Stomach (tissue), 8 donors: ENCODE measurements at regions not wholly inside any gene's neighbourhood (a gene's known extent, or its start where the extent isn't known, plus 50 kb on each side); places are given as distances from the start of the nearest gene placed in this dataset.

Experiments
- DNase-seq, 2 donors: peaks; one replicate each; pipeline versions ENCODE4 v3.0.0 to v3.0.0-alpha.2; 2013 to 2019
- H3K27ac ChIP-seq, 5 donors: fragments of 200-600 bp in 4 of 5; sonication (generic) in 4 of 5; one replicate each; pipeline ENCODE4 v1.5.1; 2013 to 2019; ENCODE audit warnings: mild to moderate bottlenecking in 1 of 5, moderate library complexity in 1 of 5
- H3K27me3 ChIP-seq, 3 donors: fragments of 200-600 bp; sonication (generic); one replicate each; pipeline ENCODE4 v1.5.1; 2017 to 2019; ENCODE audit warnings: mixed run types in 1 of 3
- H3K36me3 ChIP-seq, 4 donors: fragments of 200-600 bp; sonication (generic); 1 replicate in 3 of 4; 2 replicates in 1 of 4; pipeline ENCODE4 v1.5.1; 2016 to 2019
- H3K4me1 ChIP-seq, 4 donors: fragments of 200-600 bp; sonication (generic); one replicate each; pipeline ENCODE4 v1.5.1; 2016 to 2019
- H3K4me3 ChIP-seq, 4 donors: fragments of 200-600 bp; sonication (generic) in 3 of 4; one replicate each; pipeline ENCODE4 v1.5.1; 2016 to 2019; ENCODE audit warnings: mild to moderate bottlenecking in 1 of 4
- H3K9me3 ChIP-seq, 4 donors: fragments of 200-600 bp; sonication (generic); one replicate each; pipeline ENCODE4 v1.5.1; 2016 to 2019
- CTCF ChIP-seq, 7 experiments: fragments of 450-650 bp in 4 of 7; fragments of 200-600 bp in 3 of 7; sonication (generic) in 3 of 7; IDR thresholded peaks; one replicate each; pipeline ENCODE4 v1.5.1; 2016 to 2019; ENCODE audit warnings: antibody characterized with exemption in 7 of 7, control low read depth in 2 of 7, mild to moderate bottlenecking in 1 of 7
- EP300 ChIP-seq: sonication (generic); formaldehyde crosslinking; IDR thresholded peaks from one replicate; pipeline ENCODE4 v1.6.1; 2017; ENCODE audit warnings: antibody characterized with exemption
- POLR2A ChIP-seq, 4 donors: fragments of 450-650 bp; IDR thresholded peaks; one replicate each; pipeline ENCODE4 v1.6.1; 2016; ENCODE audit warnings: antibody characterized with exemption in 4 of 4, control low read depth in 2 of 4, mild to moderate bottlenecking in 1 of 4, moderate library complexity in 1 of 4
- POLR2AphosphoS5 ChIP-seq, 3 donors: sonication (generic); formaldehyde crosslinking; IDR thresholded peaks; one replicate each; pipeline ENCODE4 v1.6.1; 2016; ENCODE audit warnings: antibody characterized with exemption in 3 of 3
- WGBS, 5 donors: extraction: QIAGEN DNeasy Blood & Tissue Kit in 3 of 5; methylation state at CpG; one replicate each; pipeline versions ENCODE4 v1.1.5 to v1.1.7; 2013 to 2018; 5-methylcytosine and 5-hydroxymethylcytosine counted together
- intact Hi-C: fragments of 100-400 bp; cut with DNase I; formaldehyde crosslinking; loops from one replicate; pipeline ENCODE4 v1.15.1; 2023; ENCODE audit warnings: low total_unique reads
- donor health status: healthy with polysubstance abuse.
- donor health status: Bipolar disorder and iron deficiency.
- donor health status: healthy.

DNA sequence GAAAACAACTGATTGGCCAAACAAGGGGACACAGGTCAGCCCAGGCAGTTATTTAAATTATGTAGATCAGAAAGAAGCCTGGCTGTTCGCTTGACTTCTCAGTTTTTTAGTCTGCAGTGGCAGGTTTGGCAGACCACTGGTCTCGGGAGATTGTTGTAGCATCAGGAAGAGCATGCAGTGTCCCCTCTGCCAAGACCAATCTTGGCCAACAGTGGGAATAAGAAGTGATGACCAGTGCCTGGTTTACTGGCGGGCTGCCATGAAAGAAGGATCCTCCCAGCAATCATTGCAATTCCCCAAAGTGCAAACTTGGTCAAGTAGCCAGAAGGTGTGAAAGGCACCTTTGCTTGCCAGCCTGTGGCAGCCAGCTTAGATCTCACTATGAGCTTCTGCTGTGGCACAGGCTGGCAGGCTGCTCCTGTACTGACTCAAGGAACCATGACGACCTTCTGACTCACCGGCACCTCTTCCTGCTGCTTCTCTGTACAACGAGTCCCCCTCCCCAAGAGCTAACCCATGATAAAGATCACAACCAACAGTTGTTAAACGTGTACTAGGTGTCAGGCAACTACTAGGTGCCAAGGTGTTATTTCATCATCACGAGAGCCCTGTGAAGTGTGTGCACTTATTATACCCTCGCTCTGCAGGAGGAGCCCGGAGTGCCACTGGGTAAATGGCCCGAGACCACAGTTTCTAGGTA, 76.8 kb upstream of the DUSP22 start:
- WGBS, 5 donors: 73 to 81% (median 73%) methylated on average over 9 to 11 of the region's 11 CpGs
- no peak for DNase-seq
- no peak for TF ChIP-seq POLR2AphosphoS5 (IDR thresholded peaks at IDR 0.05)
- TF ChIP-seq EP300: no peak
- no peak for TF ChIP-seq CTCF (IDR thresholded peaks at IDR 0.05)
- no peak for TF ChIP-seq POLR2A (IDR thresholded peaks at IDR 0.05)
- Histone ChIP-seq H3K9me3 (peaks cover 0 to 8% (median 0%) of the 10 kb centered on the region in 4 donors), H3K4me1 (peaks cover 0 to 4% (median 0%) of the 10 kb centered on the region in 4 donors), H3K27me3 (peaks cover 0 to 32% (median 8%) of the 10 kb centered on the region in 3 donors), H3K27ac (no peak overlapping the region), H3K4me3 (no peak overlapping the region), H3K36me3 (no peaks in the 10 kb centered on the region)
- intact Hi-C loops: no loop called here

GRCh38 chr6:217048-217659, 75.1 kb upstream of the DUSP22 start:
- Histone ChIP-seq H3K4me1 (peaks cover 0 to 4% (median 0%) of the 10 kb centered on the region in 4 donors), H3K9me3 (peaks cover 0 to 8% (median 0%) of the 10 kb centered on the region in 4 donors), H3K27ac (no peak overlapping the region), H3K36me3 (no peaks in the 10 kb centered on the region), H3K4me3 (no peak overlapping the region), H3K27me3 (peaks cover 0 to 29% (median 10%) of the 10 kb centered on the region in 3 donors)
- DNase-seq: peak in 1 of 2 donors; percentile 56
- 73 to 86% (median 84%) methylated on average over 12 of the region's 12 CpGs for WGBS, 5 donors
- intact Hi-C loops: no loop called here
- peak in 5 of 7 experiments; percentile 24 to 51 (median 26) for TF ChIP-seq CTCF (IDR thresholded peaks at IDR 0.05)
- TF ChIP-seq EP300: no peak
- no peak for TF ChIP-seq POLR2AphosphoS5 (IDR thresholded peaks at IDR 0.05)
- TF ChIP-seq POLR2A (IDR thresholded peaks at IDR 0.05): no peak

- no peak for TF ChIP-seq POLR2AphosphoS5 (IDR thresholded peaks at IDR 0.05)
- TF ChIP-seq EP300: no peak
- TF ChIP-seq POLR2A (IDR thresholded peaks at IDR 0.05): no peak
- TF ChIP-seq CTCF (IDR thresholded peaks at IDR 0.05): no peak
- H3K27ac ChIP-seq: no peak overlapping the region
- 86 to 93% (median 92%) methylated on average over 21 to 22 of the region's 22 CpGs for WGBS, 5 donors
- peaks cover 0 to 4% (median 0%) of the 10 kb centered on the region in 4 donors for H3K4me1 ChIP-seq
- peaks cover 0 to 34% (median 4%) of the 10 kb centered on the region in 3 donors for H3K27me3 ChIP-seq
- no peak overlapping the region for H3K4me3 ChIP-seq
- intact Hi-C loops: no loop called here
- H3K9me3 ChIP-seq: peaks cover 0 to 8% (median 0%) of the 10 kb centered on the region in 4 donors
- DNase-seq: no peak
- H3K36me3 ChIP-seq: no peaks in the 10 kb centered on the region
Observed at GRCh38 chr6:218153-219018, 73.9 kb upstream of the DUSP22 start.

- no peak overlapping the region for H3K4me3 ChIP-seq
- WGBS, 5 donors: 71 to 91% (median 78%) methylated on average over 2 to 3 of the region's 3 CpGs
- no peak overlapping the region for H3K27ac ChIP-seq
- intact Hi-C loops: no loop called here
- peaks cover 0 to 4% (median 0%) of the 10 kb centered on the region in 4 donors for H3K4me1 ChIP-seq
- H3K27me3 ChIP-seq: peaks cover 0 to 34% (median 4%) of the 10 kb centered on the region in 3 donors
- no peak for DNase-seq
- H3K36me3 ChIP-seq: no peaks in the 10 kb centered on the region
- TF ChIP-seq CTCF (IDR thresholded peaks at IDR 0.05): no peak
- TF ChIP-seq POLR2AphosphoS5 (IDR thresholded peaks at IDR 0.05): no peak
- no peak for TF ChIP-seq POLR2A (IDR thresholded peaks at IDR 0.05)
- TF ChIP-seq EP300: no peak
- H3K9me3 ChIP-seq: peaks cover 0 to 3% (median 0%) of the 10 kb centered on the region in 4 donors
Observed at GRCh38 chr6:219019-219570, 73.2 kb upstream of the DUSP22 start.
